ENCODE measurements at regions not wholly inside any gene's neighbourhood (a gene's known extent, or its start where the extent isn't known, plus 50 kb on each side); places are given as distances from the start of the nearest gene placed in this dataset.
A peak's percentile ranks its signal among the peaks of the same experiment; 100 is the strongest.

- DNase-seq (ENCODE audit: low spot score), result no peak
These were observed 106.4 kb downstream of the BRD1 start for GRCh38 chr22:49721211-49721763.

- DNase-seq (ENCODE audit: low spot score), result no peak
These were observed 107.3 kb downstream of the BRD1 start for GRCh38 chr22:49720279-49720959.

GRCh38 chr22:49719046-49719445 lies 108.6 kb downstream of the BRD1 start:
- no peak for DNase-seq (ENCODE audit: low spot score)

GRCh38 chr22:49718396-49718795 lies 109.3 kb downstream of the BRD1 start:
- no peak for DNase-seq (ENCODE audit: low spot score)

- no peak for DNase-seq (ENCODE audit: low spot score)
These were observed 110.3 kb downstream of the BRD1 start for GRCh38 chr22:49717322-49717919.

GRCh38 chr22:49716441-49716840 lies 111.2 kb downstream of the BRD1 start:
- no peak for DNase-seq (ENCODE audit: low spot score)

- DNase-seq (ENCODE audit: low spot score), result no peak
These were observed 112.2 kb downstream of the BRD1 start for GRCh38 chr22:49715450-49715849.

GRCh38 chr22:49713003-49713402 lies 114.7 kb downstream of the BRD1 start:
- DNase-seq (ENCODE audit: low spot score), result no peak

GRCh38 chr22:49712195-49712791 lies 115.4 kb downstream of the BRD1 start:
- peak; percentile 18 for DNase-seq (ENCODE audit: low spot score)

- DNase-seq (ENCODE audit: low spot score), result no peak
These were observed 116.9 kb downstream of the BRD1 start for GRCh38 chr22:49710746-49711145.

- no peak for DNase-seq (ENCODE audit: low spot score)
These were observed 118.2 kb downstream of the BRD1 start for GRCh38 chr22:49709464-49709863.

GRCh38 chr22:49705972-49706352 lies 121.7 kb downstream of the BRD1 start:
- DNase-seq (ENCODE audit: low spot score), result no peak

GRCh38 chr22:49705216-49705971 lies 122.3 kb downstream of the BRD1 start:
- no peak for DNase-seq (ENCODE audit: low spot score)

- DNase-seq (ENCODE audit: low spot score), result no peak
These were observed 123.1 kb downstream of the BRD1 start for GRCh38 chr22:49704345-49705215.

- no peak for DNase-seq (ENCODE audit: low spot score)
These were observed 123.7 kb downstream of the BRD1 start for GRCh38 chr22:49703990-49704344.

GRCh38 chr22:49703505-49703904 lies 124.2 kb downstream of the BRD1 start:
- no peak for DNase-seq (ENCODE audit: low spot score)

- DNase-seq (ENCODE audit: low spot score), result no peak
These were observed 125.6 kb downstream of the BRD1 start for GRCh38 chr22:49702068-49702397.

GRCh38 chr22:49701380-49702067 lies 126.1 kb downstream of the BRD1 start:
- DNase-seq (ENCODE audit: low spot score), result no peak

GRCh38 chr22:49699928-49700498 lies 127.7 kb downstream of the BRD1 start:
- DNase-seq (ENCODE audit: low spot score), result no peak

- no peak for DNase-seq (ENCODE audit: low spot score)
These were observed 128.2 kb downstream of the BRD1 start for GRCh38 chr22:49699476-49699875.

Measured in umbilical cord (tissue), 1 donor.